Ishikawa (cell line): ENCODE measurements at regions not wholly inside any gene's neighbourhood (a gene's known extent, or its start where the extent isn't known, plus 50 kb on each side); places are given as distances from the start of the nearest gene placed in this dataset.

Experiments used
- CREB1 ChIP-seq: IDR thresholded peaks from 2 replicates; pipeline ENCODE4 v1.6.1; 2012; ENCODE audit warnings: low read depth
- TF ChIP-seq, protein P1 (sequence below): IDR thresholded peaks from 2 replicates; pipeline ENCODE4 v1.6.1; 2012

DNA sequence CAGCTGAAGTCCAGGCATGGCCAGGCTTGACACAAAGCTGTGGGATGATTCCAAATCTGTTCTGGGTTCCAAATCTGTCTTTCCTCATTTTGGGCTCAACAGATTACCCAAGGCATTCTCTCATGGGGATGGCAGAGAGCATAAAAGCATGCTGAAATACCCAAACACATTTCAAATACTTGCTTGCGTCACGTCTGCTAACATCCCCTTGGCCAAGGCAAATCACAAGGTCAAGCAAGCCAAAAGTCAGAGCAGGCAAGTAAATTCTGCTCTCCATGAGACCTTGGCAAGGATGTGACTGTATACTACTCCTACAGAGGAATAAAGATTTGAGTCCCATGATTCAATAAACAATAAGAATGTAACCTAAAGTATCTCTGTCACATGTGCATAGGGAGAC is 306.7 kb downstream of the EPB41L4A start:
- TF ChIP-seq, protein P1, sequence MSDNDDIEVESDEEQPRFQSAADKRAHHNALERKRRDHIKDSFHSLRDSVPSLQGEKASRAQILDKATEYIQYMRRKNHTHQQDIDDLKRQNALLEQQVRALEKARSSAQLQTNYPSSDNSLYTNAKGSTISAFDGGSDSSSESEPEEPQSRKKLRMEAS: no peak
- TF ChIP-seq CREB1: no peak
